Parathyroid adenoma (tissue), 2 donors: ENCODE measurements at regions not wholly inside any gene's neighbourhood (a gene's known extent, or its start where the extent isn't known, plus 50 kb on each side); places are given as distances from the start of the nearest gene placed in this dataset.

Experiments
- H2AFZ ChIP-seq: fragments of 300-600 bp; sonication (generic); one replicate; pipeline ENCODE4 v1.7.0; 2017; ENCODE audit warnings: antibody characterized with exemption, mild to moderate bottlenecking
- H3K27ac ChIP-seq: fragments of 300-600 bp; sonication (generic); one replicate; pipeline ENCODE4 v1.7.0; 2017
- H3K27me3 ChIP-seq: fragments of 300-600 bp; sonication (generic); one replicate; pipeline ENCODE4 v1.7.0; 2017; ENCODE audit warnings: low read length; ENCODE audit not compliant: control insufficient read depth, insufficient read depth
- H3K36me3 ChIP-seq: fragments of 300-600 bp; sonication (generic); one replicate; pipeline ENCODE4 v1.7.0; 2017; ENCODE audit warnings: low read length; ENCODE audit not compliant: control insufficient read depth, insufficient read depth
- H3K4me1 ChIP-seq: fragments of 300-600 bp; sonication (generic); one replicate; pipeline ENCODE4 v1.7.0; 2017; ENCODE audit warnings: control low read depth
- H3K4me2 ChIP-seq: fragments of 300-600 bp; sonication (generic); one replicate; pipeline ENCODE4 v1.7.0; 2017; ENCODE audit warnings: low read length
- H3K4me3 ChIP-seq: fragments of 300-600 bp; sonication (generic); one replicate; pipeline ENCODE4 v1.7.0; 2017; ENCODE audit warnings: low read depth, low read length
- H3K79me2 ChIP-seq: fragments of 300-600 bp; sonication (generic); one replicate; pipeline ENCODE4 v1.7.0; 2017; ENCODE audit warnings: control low read depth
- H3K9ac ChIP-seq: fragments of 300-600 bp; sonication (generic); one replicate; pipeline ENCODE4 v1.7.0; 2017; ENCODE audit warnings: mild to moderate bottlenecking
- H3K9me3 ChIP-seq: fragments of 300-600 bp; sonication (generic); one replicate; pipeline ENCODE4 v1.7.0; 2017; ENCODE audit warnings: low read length; ENCODE audit not compliant: control insufficient read depth
- CTCF ChIP-seq: fragments of 300-600 bp; sonication (generic); IDR thresholded peaks from one replicate; pipeline ENCODE4 v1.7.0; 2017; ENCODE audit warnings: antibody characterized with exemption, mild to moderate bottlenecking
- donor health status: primary hyperparathyroidism.

- no peaks in the 10 kb centered on the region for H3K79me2 ChIP-seq
- no peaks in the 10 kb centered on the region for H3K27me3 ChIP-seq
- peak; percentile 38 for TF ChIP-seq CTCF
Observed at GRCh38 chr17:79272666-79273219, 198.1 kb downstream of the ENGASE start.

GRCh38 chr17:79272220-79272619 is 197.6 kb downstream of the ENGASE start:
- peak overlapping the region; percentile 13 for H3K4me2 ChIP-seq
- H3K79me2 ChIP-seq = no peaks in the 10 kb centered on the region
- H3K27ac ChIP-seq = peak overlapping the region; percentile 83
- no peaks in the 10 kb centered on the region for H3K9me3 ChIP-seq
- H3K27me3 ChIP-seq = no peaks in the 10 kb centered on the region
- H2AFZ ChIP-seq = peak overlapping the region; percentile 57
- H3K36me3 ChIP-seq = no peaks in the 10 kb centered on the region
- no peak for TF ChIP-seq CTCF
- H3K4me3 ChIP-seq = no peak overlapping the region
- H3K4me1 ChIP-seq = peaks cover 26% of the 10 kb centered on the region
- H3K9ac ChIP-seq = no peak overlapping the region

More at GRCh38 chr17:79272666-79273219, 198.1 kb downstream of the ENGASE start:
- H3K27ac ChIP-seq = peak overlapping the region; percentile 83
- H3K36me3 ChIP-seq = no peaks in the 10 kb centered on the region
- H2AFZ ChIP-seq = peak overlapping the region; percentile 57
- H3K9me3 ChIP-seq = no peaks in the 10 kb centered on the region
- no peak overlapping the region for H3K9ac ChIP-seq
- peaks cover 26% of the 10 kb centered on the region for H3K4me1 ChIP-seq
- H3K4me2 ChIP-seq = peak overlapping the region; percentile 13
- no peak overlapping the region for H3K4me3 ChIP-seq

- TF ChIP-seq CTCF = no peak
- H3K4me3 ChIP-seq = no peak overlapping the region
- H3K9me3 ChIP-seq = no peaks in the 10 kb centered on the region
- no peak overlapping the region for H3K27ac ChIP-seq
- H2AFZ ChIP-seq = no peak overlapping the region
- no peaks in the 10 kb centered on the region for H3K27me3 ChIP-seq
- H3K4me1 ChIP-seq = peaks cover 26% of the 10 kb centered on the region
- H3K4me2 ChIP-seq = no peak overlapping the region
- no peaks in the 10 kb centered on the region for H3K36me3 ChIP-seq
- H3K79me2 ChIP-seq = no peaks in the 10 kb centered on the region
- H3K9ac ChIP-seq = no peak overlapping the region
Observed at GRCh38 chr17:79269620-79270019, 195.0 kb downstream of the ENGASE start.

GRCh38 chr17:79263191-79263590 is 188.6 kb downstream of the ENGASE start:
- Histone ChIP-seq H2AFZ (no peak overlapping the region), H3K4me1 (no peaks in the 10 kb centered on the region), H3K4me3 (no peak overlapping the region), H3K36me3 (no peaks in the 10 kb centered on the region), H3K9ac (no peak overlapping the region), H3K27ac (no peak overlapping the region), H3K27me3 (no peaks in the 10 kb centered on the region), H3K79me2 (no peaks in the 10 kb centered on the region), H3K9me3 (no peaks in the 10 kb centered on the region), H3K4me2 (no peak overlapping the region)
- no peak for TF ChIP-seq CTCF

GRCh38 chr17:79262624-79263023 is 188.0 kb downstream of the ENGASE start:
- Histone ChIP-seq H3K4me3 (no peak overlapping the region), H3K9ac (no peak overlapping the region), H3K27ac (no peak overlapping the region), H3K9me3 (no peaks in the 10 kb centered on the region), H3K79me2 (no peaks in the 10 kb centered on the region), H3K4me2 (no peak overlapping the region), H3K27me3 (no peaks in the 10 kb centered on the region), H2AFZ (no peak overlapping the region), H3K36me3 (no peaks in the 10 kb centered on the region), H3K4me1 (no peaks in the 10 kb centered on the region)
- TF ChIP-seq CTCF = no peak
